K562 (cell line): ENCODE measurements at regions not wholly inside any gene's neighbourhood (a gene's known extent, or its start where the extent isn't known, plus 50 kb on each side); places are given as distances from the start of the nearest gene placed in this dataset.

ENCODE experiments used
- ATAC-seq: fragments of 200-7000 bp; cut with Tn5 transposase; 3 replicates; pipeline ENCODE4 v1.9.1; 2020; ENCODE audit warnings: moderate library complexity
- BruUV-seq: library from RNA; stranded (reverse); fragments of 400-500 nt; replicated peaks from 2 replicates; lab custom pipeline; 2021; lab: Mats Ljungman, UMichigan
- CTCF ChIA-PET: fragments of 300-600 bp; formaldehyde crosslinking; extraction: SDS; loops from one replicate; lab custom pipeline; 2021; ENCODE audit warnings: low intra/inter-chr PET ratio; lab: Yijun Ruan, JAX
- POLR2A ChIA-PET: fragments of 300-600, 350-650 bp; sonication (Branson Sonifier 250); formaldehyde crosslinking; extraction: SDS; loops from one replicate; lab custom pipeline; 2021; ENCODE audit warnings: antibody characterized with exemption, inconsistent platforms; lab: Yijun Ruan, JAX
- DNase-seq, 4 experiments: peaks; one replicate each; pipeline versions ENCODE4 v3.0.0 to v3.0.0-alpha.2; 2011 to 2018; ENCODE audit warnings: low spot score in 3 of 4, mixed read lengths in 3 of 4; ENCODE audit errors: extremely low read depth in 1 of 4
- FAIRE-seq: peaks from 2 replicates; lab custom pipeline; 2011; peaks lifted over from hg19 to GRCh38; lab: Jason Lieb, UNC
- H2AFZ ChIP-seq: 2 replicates; pipeline ENCODE4 v1.6.0; 2011; ENCODE audit warnings: low read depth, low read length, control low read depth, inconsistent platforms
- H3K27ac ChIP-seq: fragments of 200-600 bp; 3 replicates; pipeline ENCODE4 v1.8.0; 2011; ENCODE audit warnings: low read depth, mild to moderate bottlenecking, control low read depth, inconsistent platforms, low read length, moderate library complexity, mixed read lengths; ENCODE audit errors: extremely low read depth
- H3K27me3 ChIP-seq, 2 experiments: fragments of 300-600 bp in 1 of 2; 2 replicates in 1 of 2; 3 replicates in 1 of 2; pipeline versions ENCODE4 v1.6.0 to v1.8.0; 2011; ENCODE audit warnings: inconsistent platforms in 2 of 2, low read length in 2 of 2, mild to moderate bottlenecking in 1 of 2, mixed read lengths in 1 of 2, moderate library complexity in 1 of 2; ENCODE audit not compliant: control insufficient read depth in 2 of 2, insufficient read depth in 2 of 2
- H3K36me3 ChIP-seq: fragments of 300-600 bp; 3 replicates; pipeline ENCODE4 v1.8.0; 2011; ENCODE audit warnings: mild to moderate bottlenecking, low read length, inconsistent platforms; ENCODE audit not compliant: control insufficient read depth, insufficient read depth
- H3K4me1 ChIP-seq, 2 experiments: fragments of 200-600 bp in 1 of 2; replicated peaks in 1 of 2; 2 replicates in 1 of 2; 3 replicates in 1 of 2; pipeline versions ENCODE4 v1.5.1 to v1.8.0; 2011; ENCODE audit warnings: inconsistent platforms in 2 of 2, low read length in 2 of 2, mild to moderate bottlenecking in 1 of 2, mixed read lengths in 1 of 2, moderate library complexity in 1 of 2; ENCODE audit not compliant: control insufficient read depth in 2 of 2, insufficient read depth in 2 of 2
- H3K4me2 ChIP-seq: 2 replicates; pipeline ENCODE4 v1.6.1; 2011; ENCODE audit warnings: low read length, control low read depth, inconsistent platforms, mixed read lengths; ENCODE audit not compliant: insufficient read depth
- H3K4me3 ChIP-seq: fragments of 200-600 bp; sonication (generic), shearing (Covaris generic); 2 replicates; pipeline ENCODE4 v1.5.1; 2016; ENCODE audit warnings: control low read depth, inconsistent platforms
- H3K79me2 ChIP-seq: fragments of 200-600 bp; 3 replicates; pipeline ENCODE4 v1.8.0; 2011; ENCODE audit warnings: low read length, inconsistent platforms; ENCODE audit not compliant: control insufficient read depth, insufficient read depth
- H3K9ac ChIP-seq, 2 experiments: 2 replicates each; pipeline versions ENCODE4 v1.6.0 to v1.6.1; 2011; ENCODE audit warnings: low read depth in 2 of 2, low read length in 2 of 2, control low read depth in 1 of 2, inconsistent platforms in 1 of 2, mild to moderate bottlenecking in 1 of 2, mixed read lengths in 1 of 2; ENCODE audit not compliant: insufficient read depth in 1 of 2
- H3K9me1 ChIP-seq: one replicate; pipeline ENCODE4 v1.6.0; 2011; ENCODE audit warnings: inconsistent platforms, mild to moderate bottlenecking, low read length, moderate library complexity; ENCODE audit not compliant: control insufficient read depth, insufficient read depth
- H3K9me3 ChIP-seq: replicated peaks from 2 replicates; pipeline ENCODE4 v1.5.1; 2011; ENCODE audit warnings: low read depth, low read length, inconsistent platforms; ENCODE audit not compliant: control insufficient read depth, insufficient read depth
- H4K20me1 ChIP-seq: replicated peaks from 2 replicates; pipeline ENCODE4 v1.6.1; 2011; ENCODE audit warnings: low read length, inconsistent platforms, mixed read lengths; ENCODE audit not compliant: control insufficient read depth, insufficient read depth
- CBX3 ChIP-seq, 2 experiments: IDR thresholded peaks; 1 replicate in 1 of 2; 2 replicates in 1 of 2; pipeline ENCODE4 v1.6.1; 2012; ENCODE audit warnings: inconsistent platforms in 2 of 2, low read length in 2 of 2, borderline replicate concordance in 1 of 2, control low read depth in 1 of 2
- JUND ChIP-seq, 2 experiments: IDR thresholded peaks; 2 replicates in 1 of 2; 3 replicates in 1 of 2; pipeline ENCODE4 v1.6.1; 2011; ENCODE audit warnings: borderline replicate concordance in 2 of 2, low read depth in 2 of 2, low read length in 2 of 2, improper control_type of control experiment in 1 of 2, missing biosample characterization in 1 of 2, missing genetic modification characterization in 1 of 2, missing genetic modification reagents in 1 of 2
- RREB1 ChIP-seq: fragments of 250-450 bp; sonication (Bioruptor Pico); IDR thresholded peaks from 2 replicates; pipeline ENCODE4 v1.4.0; 2020
- SIX5 ChIP-seq, 2 experiments: IDR thresholded peaks; 2 replicates each; pipeline ENCODE4 v1.6.1; 2011; ENCODE audit warnings: low read length in 2 of 2, borderline replicate concordance in 1 of 2, low read depth in 1 of 2, mild to moderate bottlenecking in 1 of 2, moderate library complexity in 1 of 2; ENCODE audit not compliant: insufficient read depth in 1 of 2
- XRCC3 ChIP-seq: fragments of 450-650 bp; IDR thresholded peaks from 2 replicates; pipeline ENCODE4 v1.6.1; 2017; ENCODE audit warnings: mild to moderate bottlenecking, moderate library complexity
- ZNF717 ChIP-seq: fragments of 250-450 bp; sonication (Bioruptor Pico); IDR thresholded peaks from 2 replicates; pipeline ENCODE4 v1.5.0; 2021
- WGBS: fragments of 100-300 bp; shearing (Covaris generic); methylation state at CpG from one replicate; pipeline ENCODE4 v1.1.6; 2016; ENCODE audit warnings: low coverage, mixed read lengths; ENCODE audit not compliant: insufficient coverage; ENCODE audit errors: missing lambda C conversion rate; 5-methylcytosine and 5-hydroxymethylcytosine counted together
- in situ Hi-C: fragments of 300-500 bp; cut with MboI; formaldehyde crosslinking; loops from 4 replicates; pipeline ENCODE4 v1.15.0; 2018; ENCODE audit warnings: inconsistent platforms, mixed read lengths
- intact Hi-C: fragments of 100-400 bp; cut with micrococcal nuclease; formaldehyde crosslinking; loops from 2 replicates; pipeline ENCODE4 v1.14.2; 2022

GRCh38 chr2:15829091-15829801, 111.1 kb upstream of the MYCN start:
- no peak overlapping the region for H2AFZ ChIP-seq
- no peak for ATAC-seq
- no peaks in the 10 kb centered on the region for H3K79me2 ChIP-seq
- no peak for TF ChIP-seq JUND (IDR thresholded peaks at IDR 0.05; ENCODE audit: borderline replicate concordance, low read depth, low read length)
- no peak for TF ChIP-seq JUND (tag; IDR thresholded peaks at IDR 0.05; ENCODE audit: borderline replicate concordance, low read depth, low read length)
- TF ChIP-seq RREB1 = no peak
- no peak for TF ChIP-seq ZNF717 (CRISPR knock-in tag)
- no peak for TF ChIP-seq CBX3 (IDR thresholded peaks at IDR 0.05; ENCODE audit: borderline replicate concordance in 1 of 2, low read length in 2 of 2)
- no peak for TF ChIP-seq XRCC3
- no peak for TF ChIP-seq SIX5 (IDR thresholded peaks at IDR 0.05; ENCODE audit: borderline replicate concordance in 1 of 2, insufficient read depth in 1 of 2, low read depth in 1 of 2, low read length in 2 of 2)
- TF ChIP-seq, all 486 proteins: peak for 0
- in situ Hi-C loops (no loop called here), intact Hi-C loops (no loop called here)
- BruUV-seq = no TSS peak
- Histone ChIP-seq H3K4me2 (no peak overlapping the region), H3K9me3 (no peaks in the 10 kb centered on the region; the same call in 1 of the 2 replicates), H3K27ac (no peak overlapping the region), H3K27me3 (peaks cover 5 to 26% of the 10 kb centered on the region in 2 experiments; a peak in 2 of 5 replicates), H3K36me3 (no peaks in the 10 kb centered on the region), H3K9me1 (no peaks in the 10 kb centered on the region), H3K4me1 (no peaks in the 10 kb centered on the region), H3K9ac (no peak overlapping the region), H3K4me3 (no peak overlapping the region), H4K20me1 (0 out of 2 replicates have a peak, but pooled peaks cover 3% of the 10 kb centered on the region)
- FAIRE-seq (no peak), DNase-seq (no peak)
- ChIA-PET POLR2A (interaction anchor here (0.6 kb wide), 1 partner anchor 184 kb away, joined by 3 read pairs; no protein-coding TSS in a partner anchor), CTCF (no interaction called here)
- 0% methylated on average over 7 of the region's 7 CpGs for WGBS
